ENCODE measurements at regions not wholly inside any gene's neighbourhood (a gene's known extent, or its start where the extent isn't known, plus 50 kb on each side); places are given as distances from the start of the nearest gene placed in this dataset.
"Not testable (repeated sequence)": the region's sequence is repeated elsewhere in the genome, so short reads cannot be mapped to it uniquely, and the experiment has no call there.

DNA sequence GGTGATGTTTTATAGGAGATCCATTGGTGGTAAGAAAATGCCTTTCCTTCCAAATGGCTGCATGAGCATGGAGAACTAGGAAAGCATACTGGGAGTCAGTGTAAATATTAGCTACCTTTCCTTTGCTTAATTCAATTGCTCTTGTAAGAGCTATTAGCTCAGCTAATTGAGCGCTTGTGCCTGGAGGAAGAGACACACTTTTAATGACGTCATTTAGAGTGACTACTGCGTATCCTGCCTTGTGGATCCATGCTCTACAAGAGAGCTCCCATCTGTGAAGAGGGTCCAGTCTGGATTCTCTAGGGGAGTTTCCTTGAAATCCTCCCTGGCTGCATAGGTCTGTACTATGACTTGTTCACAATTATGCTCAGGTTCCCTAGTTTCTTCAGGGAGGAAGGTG is 63.8 kb upstream of the ARRDC3 start:
- FAIRE-seq, result not testable (repeated sequence)

DNA sequence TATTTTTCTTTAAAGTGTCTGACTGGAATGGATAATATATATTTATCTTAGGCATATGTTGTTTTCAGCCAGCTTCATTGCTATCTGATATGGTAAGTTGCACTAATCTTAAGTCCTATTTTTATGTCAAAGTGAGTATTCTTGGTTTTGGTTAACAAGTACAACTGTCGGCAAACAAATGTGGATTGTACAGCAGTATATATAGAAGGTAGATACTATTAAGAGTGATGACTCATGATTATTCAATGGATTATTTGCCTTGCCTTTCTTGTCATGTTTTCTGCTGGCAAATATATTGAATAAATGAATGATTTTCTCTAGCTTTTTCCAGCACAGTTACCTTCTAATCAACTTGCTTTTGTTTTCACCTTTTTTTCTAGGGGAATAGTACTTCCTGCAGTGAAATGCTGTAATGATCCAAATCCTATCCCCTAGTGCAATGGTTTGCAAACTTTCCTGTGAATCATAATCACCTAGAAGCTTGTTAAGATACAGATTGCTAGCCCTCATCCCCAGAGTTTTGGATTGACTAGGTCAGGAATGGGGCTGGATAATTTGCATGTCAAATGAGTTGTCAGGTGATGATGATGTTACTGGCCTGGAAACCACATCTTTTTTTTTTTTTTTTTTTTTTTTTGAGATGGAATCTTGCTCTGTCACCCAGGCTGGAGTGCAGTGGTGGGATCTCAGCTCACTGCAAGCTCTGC is 60.8 kb upstream of the ARRDC3 start:
- no peak overlapping the region for H2AFZ ChIP-seq (ENCODE audit: control insufficient read depth, low read depth, low read length)
- no peak for ATAC-seq
- 50% methylated on average over 1 of the region's 1 CpG for WGBS (ENCODE audit: insufficient coverage, insufficient replicate concordance, low lambda C conversion rate, missing lambda C conversion rate)
- intact Hi-C loops (cut with micrococcal nuclease; ENCODE audit: unreplicated experiment), result no loop called here
- ChIA-PET POLR2A (interaction anchor here (0.6 kb wide), 1 partner anchor 56 kb away, joined by 4 read pairs; no protein-coding TSS in a partner anchor), RAD21 (ENCODE audit: unreplicated experiment) (no interaction called here), SMC1A (ENCODE audit: uncharacterized antibody, unreplicated experiment) (interaction anchor here (0.9 to 1.6 kb wide), 2 partner anchors 25 to 59 kb away, joined by 4 to 5 read pairs; no protein-coding TSS in a partner anchor), CTCF (interaction anchor here (0.7 to 1.2 kb wide), 2 partner anchors 24 to 39 kb away, joined by 3 read pairs; no protein-coding TSS in a partner anchor)
- H3K27ac ChIP-seq (ENCODE audit: control insufficient read depth, insufficient read depth), result no peak overlapping the region
- no peaks in the 10 kb centered on the region for H3K9me3 ChIP-seq (replicated peaks; ENCODE audit: control insufficient read depth, insufficient read depth, low read length)
- H3K4me1 ChIP-seq (ENCODE audit: control insufficient read depth, insufficient read depth, low read length), result no peaks in the 10 kb centered on the region
- H4K20me1 ChIP-seq (ENCODE audit: control insufficient read depth, insufficient read depth), result no peaks in the 10 kb centered on the region
- in situ Hi-C loops (cut with MboI), result no loop called here
- DNase-seq (ENCODE audit: low read depth, low spot score), result no peak
- BruUV-seq (replicated peaks), result no TSS peak
- H3K36me3 ChIP-seq (ENCODE audit: control insufficient read depth in 2 of 2, insufficient read depth in 2 of 2, low read length in 1 of 2), result no peaks in the 10 kb centered on the region
- H3K4me2 ChIP-seq (ENCODE audit: control insufficient read depth, insufficient read depth), result no peak overlapping the region
- H3K79me2 ChIP-seq (ENCODE audit: control insufficient read depth, insufficient read depth, low read length), result no peaks in the 10 kb centered on the region
- H3K9ac ChIP-seq (ENCODE audit: control insufficient read depth, insufficient read depth, low read length), result no peak overlapping the region
- no peak overlapping the region for H3K4me3 ChIP-seq
- FAIRE-seq, result no peak
- H3K27me3 ChIP-seq (replicated peaks in 1 of 2; ENCODE audit: control insufficient read depth in 2 of 2, insufficient read depth in 2 of 2, low read length in 1 of 2), result no peaks in the 10 kb centered on the region
- TF ChIP-seq ZBED1 (IDR thresholded peaks at IDR 0.05; ENCODE audit: borderline replicate concordance) (no peak), EP300 (IDR thresholded peaks at IDR 0.05; ENCODE audit: borderline replicate concordance in 1 of 2, control insufficient read depth in 1 of 2, low read depth in 2 of 2, low read length in 2 of 2) (no peak), NR2C1 (IDR thresholded peaks at IDR 0.05) (no peak), PML (IDR thresholded peaks at IDR 0.05; ENCODE audit: low read length) (no peak), CBFB (IDR thresholded peaks at IDR 0.05; ENCODE audit: low read depth) (no peak), MYB (IDR thresholded peaks at IDR 0.05; ENCODE audit: borderline replicate concordance, low read depth, low read length) (no peak), ZNF274 (IDR thresholded peaks at IDR 0.05; ENCODE audit: insufficient read depth, insufficient read length) (no peak), TCF3 (IDR thresholded peaks at IDR 0.05; ENCODE audit: borderline replicate concordance, insufficient read depth, low read depth, low read length) (no peak), DPF2 (IDR thresholded peaks at IDR 0.05) (no peak)
- TF ChIP-seq, protein P1, sequence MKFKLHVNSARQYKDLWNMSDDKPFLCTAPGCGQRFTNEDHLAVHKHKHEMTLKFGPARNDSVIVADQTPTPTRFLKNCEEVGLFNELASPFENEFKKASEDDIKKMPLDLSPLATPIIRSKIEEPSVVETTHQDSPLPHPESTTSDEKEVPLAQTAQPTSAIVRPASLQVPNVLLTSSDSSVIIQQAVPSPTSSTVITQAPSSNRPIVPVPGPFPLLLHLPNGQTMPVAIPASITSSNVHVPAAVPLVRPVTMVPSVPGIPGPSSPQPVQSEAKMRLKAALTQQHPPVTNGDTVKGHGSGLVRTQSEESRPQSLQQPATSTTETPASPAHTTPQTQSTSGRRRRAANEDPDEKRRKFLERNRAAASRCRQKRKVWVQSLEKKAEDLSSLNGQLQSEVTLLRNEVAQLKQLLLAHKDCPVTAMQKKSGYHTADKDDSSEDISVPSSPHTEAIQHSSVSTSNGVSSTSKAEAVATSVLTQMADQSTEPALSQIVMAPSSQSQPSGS (IDR thresholded peaks at IDR 0.05; ENCODE audit: low read length), result no peak
- TF ChIP-seq, protein P2, sequence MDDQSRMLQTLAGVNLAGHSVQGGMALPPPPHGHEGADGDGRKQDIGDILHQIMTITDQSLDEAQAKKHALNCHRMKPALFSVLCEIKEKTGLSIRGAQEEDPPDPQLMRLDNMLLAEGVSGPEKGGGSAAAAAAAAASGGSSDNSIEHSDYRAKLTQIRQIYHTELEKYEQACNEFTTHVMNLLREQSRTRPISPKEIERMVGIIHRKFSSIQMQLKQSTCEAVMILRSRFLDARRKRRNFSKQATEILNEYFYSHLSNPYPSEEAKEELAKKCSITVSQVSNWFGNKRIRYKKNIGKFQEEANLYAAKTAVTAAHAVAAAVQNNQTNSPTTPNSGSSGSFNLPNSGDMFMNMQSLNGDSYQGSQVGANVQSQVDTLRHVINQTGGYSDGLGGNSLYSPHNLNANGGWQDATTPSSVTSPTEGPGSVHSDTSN (IDR thresholded peaks at IDR 0.05; ENCODE audit: insufficient replicate concordance, low read depth, low read length), result no peak
- TF ChIP-seq, protein P3, sequence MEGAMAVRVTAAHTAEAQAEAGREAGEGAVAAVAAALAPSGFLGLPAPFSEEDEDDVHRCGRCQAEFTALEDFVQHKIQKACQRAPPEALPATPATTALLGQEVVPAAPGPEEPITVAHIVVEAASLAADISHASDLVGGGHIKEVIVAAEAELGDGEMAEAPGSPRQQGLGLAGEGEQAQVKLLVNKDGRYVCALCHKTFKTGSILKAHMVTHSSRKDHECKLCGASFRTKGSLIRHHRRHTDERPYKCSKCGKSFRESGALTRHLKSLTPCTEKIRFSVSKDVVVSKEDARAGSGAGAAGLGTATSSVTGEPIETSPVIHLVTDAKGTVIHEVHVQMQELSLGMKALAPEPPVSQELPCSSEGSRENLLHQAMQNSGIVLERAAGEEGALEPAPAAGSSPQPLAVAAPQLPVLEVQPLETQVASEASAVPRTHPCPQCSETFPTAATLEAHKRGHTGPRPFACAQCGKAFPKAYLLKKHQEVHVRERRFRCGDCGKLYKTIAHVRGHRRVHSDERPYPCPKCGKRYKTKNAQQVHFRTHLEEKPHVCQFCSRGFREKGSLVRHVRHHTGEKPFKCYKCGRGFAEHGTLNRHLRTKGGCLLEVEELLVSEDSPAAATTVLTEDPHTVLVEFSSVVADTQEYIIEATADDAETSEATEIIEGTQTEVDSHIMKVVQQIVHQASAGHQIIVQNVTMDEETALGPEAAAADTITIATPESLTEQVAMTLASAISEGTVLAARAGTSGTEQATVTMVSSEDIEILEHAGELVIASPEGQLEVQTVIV (IDR thresholded peaks at IDR 0.05; ENCODE audit: borderline replicate concordance, partially characterized antibody), result no peak

More for the DNA sequence above, 63.8 kb upstream of the ARRDC3 start:
- SMC1A ChIA-PET (ENCODE audit: uncharacterized antibody, unreplicated experiment); H3K27me3 ChIP-seq (replicated peaks in 1 of 2; ENCODE audit: control insufficient read depth in 2 of 2, insufficient read depth in 2 of 2, low read length in 1 of 2); H3K79me2 ChIP-seq (ENCODE audit: control insufficient read depth, insufficient read depth, low read length); H3K4me2 ChIP-seq (ENCODE audit: control insufficient read depth, insufficient read depth); H3K9ac ChIP-seq (ENCODE audit: control insufficient read depth, insufficient read depth, low read length); H3K36me3 ChIP-seq (ENCODE audit: control insufficient read depth in 2 of 2, insufficient read depth in 2 of 2, low read length in 1 of 2); H3K27ac ChIP-seq (ENCODE audit: control insufficient read depth, insufficient read depth); CTCF ChIA-PET; H2AFZ ChIP-seq (ENCODE audit: control insufficient read depth, low read depth, low read length); H3K4me3 ChIP-seq; DNase-seq (ENCODE audit: low read depth, low spot score); ATAC-seq; intact Hi-C loops (cut with micrococcal nuclease; ENCODE audit: unreplicated experiment); BruUV-seq (replicated peaks); H4K20me1 ChIP-seq (ENCODE audit: control insufficient read depth, insufficient read depth); RAD21 ChIA-PET (ENCODE audit: unreplicated experiment); H3K9me3 ChIP-seq (replicated peaks; ENCODE audit: control insufficient read depth, insufficient read depth, low read length); H3K4me1 ChIP-seq (ENCODE audit: control insufficient read depth, insufficient read depth, low read length); in situ Hi-C loops (cut with MboI): not testable (repeated sequence)
- 94% methylated on average over 3 of the region's 3 CpGs for WGBS (ENCODE audit: insufficient coverage, insufficient replicate concordance, low lambda C conversion rate, missing lambda C conversion rate)
- POLR2A ChIA-PET, result interaction anchor here (0.6 kb wide), 1 partner anchor 56 kb away, joined by 5 read pairs; no protein-coding TSS in a partner anchor

All from GM12878 (cell line).